GM12878 (cell line): ENCODE measurements at regions not wholly inside any gene's neighbourhood (a gene's known extent, or its start where the extent isn't known, plus 50 kb on each side); places are given as distances from the start of the nearest gene placed in this dataset.
"Not testable (repeated sequence)": the region's sequence is repeated elsewhere in the genome, so short reads cannot be mapped to it uniquely, and the experiment has no call there.

Experiments used
- ATAC-seq: fragments of 200-7000 bp; cut with Tn5 transposase; 3 replicates; pipeline ENCODE4 v1.9.1; 2020; ENCODE audit warnings: mild to moderate bottlenecking, moderate library complexity
- BruUV-seq: library from RNA; stranded (reverse); fragments of 400-500 nt; replicated peaks from 2 replicates; lab custom pipeline; 2021; lab: Mats Ljungman, UMichigan
- CTCF ChIA-PET: fragments of 300-600 bp; sonication (Branson Sonifier 250); formaldehyde crosslinking; extraction: SDS; loops from one replicate; lab custom pipeline; 2021; ENCODE audit warnings: inconsistent platforms; lab: Yijun Ruan, JAX
- POLR2A ChIA-PET: fragments of 350-600 bp; formaldehyde crosslinking; extraction: SDS; loops from one replicate; lab custom pipeline; 2021; ENCODE audit warnings: inconsistent platforms; lab: Charles Lee
- RAD21 ChIA-PET: fragments of 300-600 bp; sonication (Branson Sonifier 250); formaldehyde crosslinking; loops from one replicate; lab custom pipeline; 2023; ENCODE audit warnings: antibody characterized with exemption; ENCODE audit not compliant: unreplicated experiment; lab: Charles Lee
- SMC1A ChIA-PET: fragments of 300-600 bp; sonication (Branson Sonifier 250); formaldehyde crosslinking; loops from one replicate; lab custom pipeline; 2023; ENCODE audit not compliant: unreplicated experiment, uncharacterized antibody; lab: Charles Lee
- DNase-seq: peaks from one replicate; pipeline ENCODE4 v3.0.0-alpha.2; 2011; ENCODE audit warnings: low read depth, low spot score
- FAIRE-seq: peaks from 3 replicates; lab custom pipeline; 2011; peaks lifted over from hg19 to GRCh38; lab: Jason Lieb, UNC
- H2AFZ ChIP-seq: 2 replicates; pipeline ENCODE4 v1.6.0; 2011; ENCODE audit warnings: low read depth, low read length, control low read depth; ENCODE audit not compliant: control insufficient read depth
- H3K27ac ChIP-seq: 2 replicates; pipeline ENCODE4 v1.5.1; 2011; ENCODE audit warnings: control low read depth; ENCODE audit not compliant: control insufficient read depth, insufficient read depth
- H3K27me3 ChIP-seq, 2 experiments: replicated peaks in 1 of 2; 2 replicates each; pipeline versions ENCODE4 v1.6.0 to v1.6.1; 2011; ENCODE audit warnings: low read length in 1 of 2; ENCODE audit not compliant: control insufficient read depth in 2 of 2, insufficient read depth in 2 of 2
- H3K36me3 ChIP-seq, 2 experiments: 2 replicates each; pipeline ENCODE4 v1.5.1; 2011; ENCODE audit warnings: low read length in 1 of 2; ENCODE audit not compliant: control insufficient read depth in 2 of 2, insufficient read depth in 2 of 2
- H3K4me1 ChIP-seq: 2 replicates; pipeline ENCODE4 v1.6.1; 2011; ENCODE audit warnings: mild to moderate bottlenecking, low read length, moderate library complexity, mixed read lengths; ENCODE audit not compliant: control insufficient read depth, insufficient read depth
- H3K4me2 ChIP-seq: 2 replicates; pipeline ENCODE4 v1.6.0; 2011; ENCODE audit warnings: control low read depth; ENCODE audit not compliant: control insufficient read depth, insufficient read depth
- H3K4me3 ChIP-seq: fragments of 200-600 bp; sonication (generic); 2 replicates; pipeline ENCODE4 v1.5.1; 2016
- H3K79me2 ChIP-seq: 2 replicates; pipeline ENCODE4 v1.6.0; 2011; ENCODE audit warnings: low read length; ENCODE audit not compliant: control insufficient read depth, insufficient read depth
- H3K9ac ChIP-seq: 2 replicates; pipeline ENCODE4 v1.8.0; 2011; ENCODE audit warnings: low read length, control low read depth, mixed read lengths; ENCODE audit not compliant: control insufficient read depth, insufficient read depth
- H3K9me3 ChIP-seq: replicated peaks from 3 replicates; pipeline ENCODE4 v1.5.1; 2011; ENCODE audit warnings: mild to moderate bottlenecking, low read length; ENCODE audit not compliant: control insufficient read depth, insufficient read depth
- H4K20me1 ChIP-seq: 2 replicates; pipeline ENCODE4 v1.6.0; 2011; ENCODE audit not compliant: control insufficient read depth, insufficient read depth
- BMI1 ChIP-seq: fragments of 450-650 bp; IDR thresholded peaks from 2 replicates; pipeline ENCODE4 v1.6.1; 2016; ENCODE audit warnings: mild to moderate bottlenecking, moderate library complexity, borderline replicate concordance
- SIX5 ChIP-seq: IDR thresholded peaks from 2 replicates; pipeline ENCODE4 v1.6.1; 2011; ENCODE audit warnings: mild to moderate bottlenecking, low read depth, low read length, moderate library complexity; ENCODE audit not compliant: severe bottlenecking
- SPI1 ChIP-seq: IDR thresholded peaks from 2 replicates; pipeline ENCODE4 v1.6.1; 2011; ENCODE audit warnings: low read depth, mild to moderate bottlenecking, low read length, moderate library complexity, borderline replicate concordance; ENCODE audit not compliant: insufficient read depth
- WGBS: methylation state at CpG from one replicate; pipeline ENCODE4 v1.1.6; 2016; ENCODE audit warnings: low lambda C conversion rate; ENCODE audit not compliant: insufficient replicate concordance, insufficient coverage; ENCODE audit errors: missing lambda C conversion rate; 5-methylcytosine and 5-hydroxymethylcytosine counted together
- in situ Hi-C: fragments of 300-500 bp; cut with MboI; formaldehyde crosslinking; loops from 9 replicates; pipeline ENCODE4 v1.14.3; 2018; ENCODE audit warnings: mixed read lengths
- intact Hi-C: fragments of 100-400 bp; cut with micrococcal nuclease; formaldehyde crosslinking; loops from one replicate; pipeline ENCODE4 v1.14.2; 2022; ENCODE audit not compliant: unreplicated experiment

GRCh38 chr7:121529003-121529402 is 132.9 kb upstream of the FAM3C start:
- ATAC-seq (no peak), FAIRE-seq (no peak), DNase-seq (no peak)
- Histone ChIP-seq H3K4me1 (peaks cover 17% of the 10 kb centered on the region; the same call in 1 of the 2 replicates), H4K20me1 (no peaks in the 10 kb centered on the region), H3K4me2 (no peak overlapping the region), H3K9me3 (no peaks in the 10 kb centered on the region; the same call in 2 of the 3 replicates), H3K27me3 (no peaks in the 10 kb centered on the region), H3K4me3 (no peak overlapping the region), H2AFZ (no peak overlapping the region), H3K9ac (no peak overlapping the region), H3K79me2 (no peaks in the 10 kb centered on the region), H3K27ac (no peak overlapping the region), H3K36me3 (no peaks in the 10 kb centered on the region)
- BruUV-seq, result no TSS peak
- intact Hi-C loops, result no loop called here
- 83% methylated on average over 3 of the region's 3 CpGs for WGBS
- RAD21 ChIA-PET, result interaction anchor here (1.6 to 3.8 kb wide), 6 partner anchors 8 to 161 kb away, joined by 4 to 133 read pairs (median 38); partner anchors contain the start of gene FAM3C
- POLR2A ChIA-PET, result interaction anchor here (0.6 to 3.3 kb wide), 6 partner anchors 16 to 138 kb away, joined by 3 to 43 read pairs (median 7); partner anchors contain the start of gene FAM3C
- SMC1A ChIA-PET, result interaction anchor here (0.8 to 3.8 kb wide), 12 partner anchors 9 to 216 kb away, joined by 3 to 66 read pairs (median 17); partner anchors contain the start of gene FAM3C
- in situ Hi-C loops, result loop anchor here (25.0 kb wide), 1 partner anchor 567 kb away; the partner anchor contains the start of gene ING3
- CTCF ChIA-PET, result interaction anchor here (1.2 to 3.4 kb wide), 8 partner anchors 9 to 162 kb away, joined by 3 to 34 read pairs (median 6); partner anchors contain the start of gene FAM3C
- TF ChIP-seq BMI1 (no peak), SIX5 (no peak), SPI1 (no peak)

GRCh38 chr7:121526210-121526609 is 130.1 kb upstream of the FAM3C start:
- ChIA-PET POLR2A (interaction anchor here (1.8 to 1.9 kb wide), 2 partner anchors 128 to 130 kb away, joined by 4 to 6 read pairs; partner anchors contain the start of gene FAM3C), RAD21 (interaction anchor here (2.0 kb wide), 1 partner anchor 158 kb away, joined by 5 read pairs; no protein-coding TSS in a partner anchor), CTCF (interaction anchor here (1.0 to 1.3 kb wide), 3 partner anchors 14 to 131 kb away, joined by 3 to 5 read pairs (median 4); partner anchors contain the start of gene FAM3C), SMC1A (interaction anchor here (1.0 to 2.0 kb wide), 9 partner anchors 12 to 159 kb away, joined by 3 to 5 read pairs (median 4); no protein-coding TSS in a partner anchor)
- H3K27ac ChIP-seq, H3K27me3 ChIP-seq, ATAC-seq, FAIRE-seq, DNase-seq, H3K9me3 ChIP-seq, H3K4me1 ChIP-seq, intact Hi-C loops, H3K4me3 ChIP-seq, BruUV-seq, H2AFZ ChIP-seq, H3K4me2 ChIP-seq, H3K9ac ChIP-seq, H3K36me3 ChIP-seq, H4K20me1 ChIP-seq, H3K79me2 ChIP-seq: not testable (repeated sequence)
- in situ Hi-C loops, result loop anchor here (25.0 kb wide), 1 partner anchor 564 kb away; the partner anchor contains the start of gene ING3
- 8% methylated on average over 3 of the region's 3 CpGs for WGBS
